Left lung (tissue), 4 donors: ENCODE measurements at regions not wholly inside any gene's neighbourhood (a gene's known extent, or its start where the extent isn't known, plus 50 kb on each side); places are given as distances from the start of the nearest gene placed in this dataset.

Experiments used
- ATAC-seq: fragments of 200-7000 bp; cut with Tn5 transposase; one replicate; pipeline ENCODE4 v1.9.1; 2020; ENCODE audit warnings: moderate library complexity
- DNase-seq, 4 donors: peaks; one replicate each; pipeline ENCODE4 v3.0.0-alpha.2; 2013 to 2020
- H3K27ac ChIP-seq, 2 donors: fragments of 200-600 bp; sonication (generic) in 1 of 2; one replicate each; pipeline versions ENCODE4 v1.5.0 to v1.8.0; 2020 to 2021
- H3K27me3 ChIP-seq, 2 donors: fragments of 200-600 bp; sonication (generic) in 1 of 2; one replicate each; pipeline versions ENCODE4 v1.5.0 to v1.8.0; 2020 to 2021
- H3K36me3 ChIP-seq, 2 donors: fragments of 200-600 bp; sonication (generic) in 1 of 2; one replicate each; pipeline versions ENCODE4 v1.5.0 to v1.8.0; 2020 to 2021
- H3K4me1 ChIP-seq, 2 donors: fragments of 200-600 bp; one replicate each; pipeline ENCODE4 v1.8.0; 2021
- H3K4me3 ChIP-seq, 2 donors: fragments of 200-600 bp; sonication (generic) in 1 of 2; one replicate each; pipeline versions ENCODE4 v1.5.0 to v1.8.0; 2020 to 2021; ENCODE audit warnings: mild to moderate bottlenecking in 1 of 2
- H3K9me3 ChIP-seq, 2 donors: fragments of 200-600 bp; sonication (generic) in 1 of 2; one replicate each; pipeline versions ENCODE4 v1.5.0 to v1.8.0; 2020 to 2021
- intact Hi-C, 2 donors: fragments of 100-400 bp; cut with DNase I; formaldehyde crosslinking; loops; one replicate each; pipeline versions ENCODE4 v1.11.2 to v1.14.2; 2022
- TF ChIP-seq, protein P1 (sequence below), 2 donors: fragments of 200-600 bp; sonication (generic) in 1 of 2; IDR thresholded peaks; one replicate each; pipeline versions ENCODE4 v1.5.0 to v1.8.0; 2021; ENCODE audit warnings: antibody characterized with exemption in 2 of 2
- donor health status: DM: no; HTN: yes; CAD: no.
- donor health status: DM: no; HTN: no; CAD: no.

GRCh38 chr4:29073571-29073970 lies 1646.6 kb upstream of the PCDH7 start:
- no peaks in the 10 kb centered on the region for H3K27me3 ChIP-seq
- no peak overlapping the region for H3K4me3 ChIP-seq
- H3K9me3 ChIP-seq = peaks cover 0 to 17% of the 10 kb centered on the region in 2 donors
- intact Hi-C loops = no loop called here
- no peaks in the 10 kb centered on the region for H3K36me3 ChIP-seq
- H3K27ac ChIP-seq = no peak overlapping the region
- no peak for DNase-seq
- ATAC-seq = no peak
- no peaks in the 10 kb centered on the region for H3K4me1 ChIP-seq
- TF ChIP-seq, protein P1, sequence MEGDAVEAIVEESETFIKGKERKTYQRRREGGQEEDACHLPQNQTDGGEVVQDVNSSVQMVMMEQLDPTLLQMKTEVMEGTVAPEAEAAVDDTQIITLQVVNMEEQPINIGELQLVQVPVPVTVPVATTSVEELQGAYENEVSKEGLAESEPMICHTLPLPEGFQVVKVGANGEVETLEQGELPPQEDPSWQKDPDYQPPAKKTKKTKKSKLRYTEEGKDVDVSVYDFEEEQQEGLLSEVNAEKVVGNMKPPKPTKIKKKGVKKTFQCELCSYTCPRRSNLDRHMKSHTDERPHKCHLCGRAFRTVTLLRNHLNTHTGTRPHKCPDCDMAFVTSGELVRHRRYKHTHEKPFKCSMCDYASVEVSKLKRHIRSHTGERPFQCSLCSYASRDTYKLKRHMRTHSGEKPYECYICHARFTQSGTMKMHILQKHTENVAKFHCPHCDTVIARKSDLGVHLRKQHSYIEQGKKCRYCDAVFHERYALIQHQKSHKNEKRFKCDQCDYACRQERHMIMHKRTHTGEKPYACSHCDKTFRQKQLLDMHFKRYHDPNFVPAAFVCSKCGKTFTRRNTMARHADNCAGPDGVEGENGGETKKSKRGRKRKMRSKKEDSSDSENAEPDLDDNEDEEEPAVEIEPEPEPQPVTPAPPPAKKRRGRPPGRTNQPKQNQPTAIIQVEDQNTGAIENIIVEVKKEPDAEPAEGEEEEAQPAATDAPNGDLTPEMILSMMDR (IDR thresholded peaks at IDR 0.05) = no peak

DNA sequence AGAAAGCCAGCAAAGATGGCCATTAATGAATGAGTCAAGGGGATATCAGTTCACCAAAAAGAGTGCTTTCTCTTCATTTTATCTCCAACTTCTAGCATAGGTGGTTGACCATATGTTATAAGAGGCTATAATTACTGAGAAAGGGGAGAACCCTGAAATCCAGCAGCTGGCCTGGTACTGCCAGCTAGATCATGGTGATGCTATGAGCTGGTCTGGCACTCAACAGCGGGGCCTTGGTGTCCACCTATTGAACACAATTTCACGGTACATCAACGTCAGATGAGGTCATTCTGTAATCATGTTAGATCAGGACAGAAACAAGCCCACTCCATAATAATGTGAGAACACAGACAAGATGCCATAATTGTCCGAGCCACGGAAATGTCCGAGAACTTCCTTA lies 1644.8 kb upstream of the PCDH7 start:
- no peak overlapping the region for H3K27ac ChIP-seq
- no peaks in the 10 kb centered on the region for H3K27me3 ChIP-seq
- intact Hi-C loops = no loop called here
- H3K4me3 ChIP-seq = no peak overlapping the region
- H3K9me3 ChIP-seq = peaks cover 0 to 17% of the 10 kb centered on the region in 2 donors
- ATAC-seq (no peak), DNase-seq (no peak)
- TF ChIP-seq, protein P1 (IDR thresholded peaks at IDR 0.05) = no peak
- H3K4me1 ChIP-seq = no peaks in the 10 kb centered on the region
- no peaks in the 10 kb centered on the region for H3K36me3 ChIP-seq

- H3K4me3 ChIP-seq = no peak overlapping the region
- TF ChIP-seq, protein P1 (IDR thresholded peaks at IDR 0.05) = no peak
- no peaks in the 10 kb centered on the region for H3K4me1 ChIP-seq
- no peaks in the 10 kb centered on the region for H3K9me3 ChIP-seq
- no peak for ATAC-seq
- intact Hi-C loops = no loop called here
- no peaks in the 10 kb centered on the region for H3K36me3 ChIP-seq
- H3K27ac ChIP-seq = no peak overlapping the region
- no peak for DNase-seq
- no peaks in the 10 kb centered on the region for H3K27me3 ChIP-seq
These were observed 1640.9 kb upstream of the PCDH7 start for GRCh38 chr4:29079260-29079659.

DNA sequence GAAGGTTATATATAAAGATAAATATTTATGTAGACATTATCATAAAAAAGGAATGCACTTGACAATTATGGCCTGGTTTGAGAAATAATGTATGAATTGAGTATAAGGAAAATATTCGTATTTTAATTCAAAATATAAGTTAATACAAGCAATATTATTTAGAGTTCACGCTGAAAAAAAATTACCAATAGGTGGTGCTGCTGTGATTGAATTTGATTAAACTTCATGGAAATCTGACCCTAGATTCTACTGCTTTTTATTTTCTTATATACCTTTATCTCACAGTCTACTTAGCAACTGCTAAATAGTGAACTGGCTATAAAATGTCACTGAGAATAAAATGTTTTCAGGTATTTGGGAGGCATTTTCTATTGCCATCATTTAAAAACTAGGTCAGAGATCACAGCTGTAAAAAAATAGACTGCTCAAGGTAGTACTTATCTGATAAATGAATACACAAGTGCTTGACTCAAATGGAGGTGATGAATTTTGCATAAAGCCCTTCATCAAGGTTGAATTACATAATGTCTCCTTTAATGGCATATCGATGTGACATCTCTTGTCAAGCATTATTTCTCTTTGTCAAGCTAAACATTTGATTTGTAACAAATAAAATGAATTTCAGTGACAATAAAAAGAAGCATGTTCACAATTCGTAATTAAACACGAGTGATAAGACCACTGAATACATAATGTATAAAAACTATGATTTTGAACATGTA lies 1638.8 kb upstream of the PCDH7 start:
- intact Hi-C loops = no loop called here
- DNase-seq = peak in 2 of 4 donors; percentile 3 to 11

GRCh38 chr4:29082684-29083083 lies 1637.5 kb upstream of the PCDH7 start:
- intact Hi-C loops = no loop called here
- H3K27me3 ChIP-seq = no peaks in the 10 kb centered on the region
- DNase-seq (no peak), ATAC-seq (no peak)
- no peak overlapping the region for H3K4me3 ChIP-seq
- no peak overlapping the region for H3K27ac ChIP-seq
- no peaks in the 10 kb centered on the region for H3K36me3 ChIP-seq
- H3K4me1 ChIP-seq = no peaks in the 10 kb centered on the region
- TF ChIP-seq, protein P1 (IDR thresholded peaks at IDR 0.05) = no peak
- no peaks in the 10 kb centered on the region for H3K9me3 ChIP-seq

More for the DNA sequence above, 1638.8 kb upstream of the PCDH7 start:
- no peaks in the 10 kb centered on the region for H3K4me1 ChIP-seq
- H3K27me3 ChIP-seq = no peaks in the 10 kb centered on the region
- H3K4me3 ChIP-seq = no peak overlapping the region
- no peaks in the 10 kb centered on the region for H3K9me3 ChIP-seq
- no peak for ATAC-seq
- TF ChIP-seq, protein P1 (IDR thresholded peaks at IDR 0.05) = no peak
- H3K27ac ChIP-seq = no peak overlapping the region
- H3K36me3 ChIP-seq = no peaks in the 10 kb centered on the region
